GM10266 (cell line): ENCODE measurements at regions not wholly inside any gene's neighbourhood (a gene's known extent, or its start where the extent isn't known, plus 50 kb on each side); places are given as distances from the start of the nearest gene placed in this dataset.
"Not testable (repeated sequence)": the region's sequence is repeated elsewhere in the genome, so short reads cannot be mapped to it uniquely, and the experiment has no call there.

ENCODE experiments used
- DNase-seq: peaks from one replicate; pipeline ENCODE4 v3.0.0; 2012; ENCODE audit errors: extremely low spot score
- TF ChIP-seq, protein P1 (sequence below): IDR thresholded peaks from 2 replicates; pipeline ENCODE4 v1.5.1; 2012; ENCODE audit warnings: mild to moderate bottlenecking, low read depth; ENCODE audit not compliant: control insufficient read depth, insufficient read depth; ENCODE audit errors: missing control alignments

DNA sequence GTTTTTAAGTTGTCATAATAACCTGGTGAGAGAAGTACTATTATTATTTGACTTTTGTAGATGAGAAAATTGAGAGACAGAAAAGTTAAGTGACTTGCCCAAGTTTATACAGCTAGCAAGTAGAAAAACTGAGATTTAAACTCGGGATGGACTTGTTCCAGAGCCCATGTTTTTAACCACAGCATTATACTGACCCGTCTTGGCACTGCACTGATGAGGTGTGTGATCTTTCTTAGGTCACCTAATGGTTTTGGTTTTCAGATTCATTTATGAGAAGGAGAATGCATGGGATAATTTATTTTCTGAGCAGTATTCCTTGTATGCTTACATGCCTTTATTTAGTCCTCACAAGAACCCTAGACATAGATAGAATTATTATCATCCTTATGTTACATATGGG is 201.8 kb upstream of the CDKN2B start:
- no peak for DNase-seq
- TF ChIP-seq, protein P1, sequence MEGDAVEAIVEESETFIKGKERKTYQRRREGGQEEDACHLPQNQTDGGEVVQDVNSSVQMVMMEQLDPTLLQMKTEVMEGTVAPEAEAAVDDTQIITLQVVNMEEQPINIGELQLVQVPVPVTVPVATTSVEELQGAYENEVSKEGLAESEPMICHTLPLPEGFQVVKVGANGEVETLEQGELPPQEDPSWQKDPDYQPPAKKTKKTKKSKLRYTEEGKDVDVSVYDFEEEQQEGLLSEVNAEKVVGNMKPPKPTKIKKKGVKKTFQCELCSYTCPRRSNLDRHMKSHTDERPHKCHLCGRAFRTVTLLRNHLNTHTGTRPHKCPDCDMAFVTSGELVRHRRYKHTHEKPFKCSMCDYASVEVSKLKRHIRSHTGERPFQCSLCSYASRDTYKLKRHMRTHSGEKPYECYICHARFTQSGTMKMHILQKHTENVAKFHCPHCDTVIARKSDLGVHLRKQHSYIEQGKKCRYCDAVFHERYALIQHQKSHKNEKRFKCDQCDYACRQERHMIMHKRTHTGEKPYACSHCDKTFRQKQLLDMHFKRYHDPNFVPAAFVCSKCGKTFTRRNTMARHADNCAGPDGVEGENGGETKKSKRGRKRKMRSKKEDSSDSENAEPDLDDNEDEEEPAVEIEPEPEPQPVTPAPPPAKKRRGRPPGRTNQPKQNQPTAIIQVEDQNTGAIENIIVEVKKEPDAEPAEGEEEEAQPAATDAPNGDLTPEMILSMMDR: no peak

DNA sequence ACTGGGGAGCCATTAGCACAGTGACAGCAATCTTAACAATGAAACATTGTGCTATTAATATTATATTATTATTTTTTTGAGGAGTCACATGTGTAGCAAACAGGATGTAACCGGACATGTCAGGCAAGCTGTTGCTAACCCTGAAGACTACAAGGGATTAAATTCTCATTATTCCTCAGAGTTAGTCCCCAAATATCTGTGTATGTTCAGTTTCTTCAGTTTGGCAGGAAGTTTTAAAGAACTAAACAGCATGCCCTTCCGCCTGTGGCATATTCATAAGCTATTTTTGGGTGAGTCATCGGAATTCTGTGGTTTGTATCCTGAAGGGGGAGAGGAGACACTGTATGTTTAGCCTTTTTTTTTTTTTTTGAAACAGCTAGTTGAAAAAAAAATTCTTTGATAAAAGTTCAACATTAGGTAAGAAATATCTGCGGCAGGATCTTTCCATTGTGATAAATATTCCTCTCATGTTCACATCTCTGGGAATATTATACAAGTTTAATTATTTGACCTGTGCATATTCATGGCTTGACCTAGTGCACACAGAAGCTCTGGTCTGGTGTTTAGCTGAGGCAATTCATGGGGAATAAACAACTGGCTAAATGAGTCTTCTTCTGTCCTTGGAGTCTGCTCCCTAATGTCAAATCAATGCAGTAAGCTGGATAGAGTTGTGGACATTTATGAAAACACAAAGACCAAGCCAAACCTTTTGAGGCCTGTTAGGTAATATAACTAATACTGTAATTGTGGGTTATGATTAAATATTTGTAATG is 202.7 kb upstream of the CDKN2B start:
- TF ChIP-seq, protein P1: no peak
- DNase-seq: no peak

DNA sequence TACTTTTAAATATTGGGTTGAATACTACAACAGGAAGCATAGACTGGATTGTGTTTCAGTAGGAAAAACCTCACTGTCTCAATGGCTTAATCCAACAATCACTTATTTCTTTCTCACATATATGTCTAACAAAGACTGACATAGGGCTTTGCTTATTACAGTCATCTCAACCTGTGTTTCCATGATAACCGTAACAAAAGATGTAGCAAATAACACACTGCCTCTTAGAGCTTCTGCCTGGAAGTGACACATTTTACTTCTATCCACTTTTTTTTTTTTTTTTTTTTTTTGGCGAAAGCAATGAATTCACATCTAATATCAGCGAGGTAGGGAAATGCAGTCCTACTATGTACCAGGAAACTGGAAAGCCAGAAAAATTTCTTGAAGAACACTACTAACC is 204.9 kb upstream of the CDKN2B start:
- TF ChIP-seq, protein P1: no peak
- no peak for DNase-seq

DNA sequence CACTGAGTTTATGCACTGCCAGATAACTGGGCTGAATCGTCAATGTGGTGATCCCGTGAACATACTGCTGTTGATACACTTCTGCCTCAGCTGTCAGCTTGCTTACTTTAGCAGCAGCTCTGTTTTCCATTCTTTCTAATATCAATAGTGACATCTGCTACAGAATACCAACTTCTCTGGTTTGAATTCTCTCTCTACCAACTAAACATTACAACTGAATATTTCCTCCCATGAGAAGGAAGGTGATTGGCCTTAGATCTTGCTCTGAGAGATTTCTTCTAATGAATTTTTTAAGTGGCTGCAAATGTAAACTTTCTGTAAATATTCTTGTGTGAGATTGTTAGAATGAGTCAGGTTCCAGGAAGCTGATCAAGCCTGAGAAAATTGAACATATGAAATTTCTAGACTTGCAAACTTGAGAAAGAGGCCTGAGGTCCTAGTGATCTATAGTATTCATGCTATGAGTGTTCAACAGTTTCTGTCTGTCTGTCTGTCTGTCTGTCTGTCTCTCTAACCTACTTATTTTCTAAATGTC is 205.5 kb upstream of the CDKN2B start:
- TF ChIP-seq, protein P1: no peak
- DNase-seq: no peak

DNA sequence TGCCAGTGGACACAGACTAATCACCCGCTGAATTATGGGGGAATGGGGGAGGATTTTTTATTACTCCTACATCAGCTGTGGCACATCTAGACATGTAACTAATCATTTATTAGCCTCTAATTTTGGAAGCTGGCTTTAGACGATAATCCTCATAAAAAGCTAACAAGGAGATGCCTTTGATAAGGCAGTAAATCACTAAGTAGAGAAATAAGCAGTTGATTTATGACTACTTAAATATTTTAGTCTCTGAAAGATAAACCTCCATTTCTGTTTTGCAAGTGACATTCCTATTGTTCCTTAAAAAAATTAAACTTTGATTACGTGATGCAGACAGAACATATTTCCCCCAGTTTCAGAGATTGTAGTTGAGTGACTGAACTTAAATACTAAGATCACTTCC is 206.4 kb upstream of the CDKN2B start:
- no peak for DNase-seq
- TF ChIP-seq, protein P1: no peak

DNA sequence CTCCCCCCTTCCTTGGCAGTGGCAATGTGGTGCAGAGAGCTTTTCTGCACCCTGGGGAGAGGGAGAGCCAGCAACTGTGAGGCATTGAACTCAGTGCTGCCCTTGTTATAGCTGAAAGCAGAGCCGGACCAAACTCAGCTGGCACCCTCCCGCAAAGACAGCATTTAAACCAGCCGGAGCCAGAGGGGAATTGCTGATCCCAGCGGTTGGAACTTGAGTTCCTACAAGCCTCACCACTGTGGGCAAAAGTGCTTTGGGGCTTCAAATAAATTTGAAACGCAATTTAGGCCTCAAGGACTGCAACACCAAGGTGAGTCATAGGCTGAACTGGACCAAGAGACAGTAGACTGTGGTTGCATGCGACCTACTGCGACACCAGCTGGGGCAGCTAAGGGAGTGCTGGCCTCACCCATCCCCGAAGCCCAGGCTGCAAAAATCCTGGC is 207.6 kb upstream of the CDKN2B start:
- DNase-seq: no peak
- TF ChIP-seq, protein P1: no peak

DNA sequence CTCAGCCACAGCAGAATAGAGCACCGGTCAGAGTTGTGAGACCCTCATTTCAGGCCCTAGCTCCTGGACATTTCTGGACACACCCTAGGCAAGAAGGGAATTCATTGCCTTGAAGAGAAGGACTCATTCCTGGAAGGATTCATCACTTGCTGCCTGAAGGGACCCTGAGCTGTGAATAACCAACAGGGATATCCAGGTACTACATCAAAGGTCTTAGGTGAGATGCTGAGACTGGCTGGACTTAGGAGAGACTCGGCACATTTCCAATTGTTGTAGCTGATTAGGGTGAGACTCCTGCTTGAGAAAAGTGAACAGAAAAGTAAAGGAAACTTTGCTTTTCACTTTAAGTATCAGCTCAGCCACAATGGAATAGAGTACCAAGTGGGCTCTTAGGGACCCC is 208.1 kb upstream of the CDKN2B start:
- no peak for DNase-seq
- TF ChIP-seq, protein P1: no peak

DNA sequence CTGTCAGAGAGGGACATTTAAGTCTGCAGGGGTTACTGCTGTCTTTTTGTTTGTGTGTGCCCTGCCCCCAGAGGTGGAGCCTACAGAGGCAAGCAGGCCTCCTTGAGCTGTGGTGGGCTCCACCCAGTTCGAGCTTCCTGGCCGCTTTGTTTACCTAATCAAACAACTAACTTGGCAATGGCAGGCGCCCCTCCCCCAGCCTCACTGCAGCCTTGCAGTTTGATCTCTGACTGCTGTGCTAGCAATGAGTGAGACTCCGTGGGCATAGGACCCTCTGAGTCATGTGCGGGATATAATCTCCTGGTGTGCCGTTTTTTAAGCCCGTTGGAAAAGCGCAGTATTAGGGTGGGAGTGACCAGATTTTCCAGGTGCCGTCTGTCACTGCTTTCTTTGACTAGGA is 216.8 kb upstream of the CDKN2B start:
- not testable (repeated sequence) for DNase-seq
